ENCODE measurements at regions not wholly inside any gene's neighbourhood (a gene's known extent, or its start where the extent isn't known, plus 50 kb on each side); places are given as distances from the start of the nearest gene placed in this dataset.
A peak's percentile ranks its signal among the peaks of the same experiment; 100 is the strongest.

DNA sequence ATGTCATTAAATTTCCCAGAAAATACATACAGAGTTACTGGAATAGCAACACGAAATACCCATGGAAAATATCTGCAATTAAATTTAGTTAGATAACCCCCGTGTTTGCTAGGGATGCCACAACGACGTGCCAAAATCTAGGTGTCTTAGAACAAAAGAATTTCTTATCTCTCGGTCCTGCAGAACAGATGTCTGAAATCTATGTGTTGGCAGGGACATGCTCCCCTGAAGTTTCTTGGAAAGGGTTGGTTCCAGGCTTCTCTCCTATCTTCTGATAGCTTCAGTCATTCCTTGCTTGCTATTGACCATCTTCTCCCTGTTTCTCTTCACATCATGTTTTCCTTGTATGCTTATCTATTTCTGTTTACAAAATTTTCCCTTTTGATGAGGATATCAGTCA is 1067.0 kb downstream of the CDH18 start:
- H3K36me3 ChIP-seq (ENCODE audit: control insufficient read depth, insufficient read depth, low read length): no peaks in the 10 kb centered on the region
- no peak overlapping the region for H2AFZ ChIP-seq
- H3K27ac ChIP-seq: no peak overlapping the region
- TF ChIP-seq, protein P1, sequence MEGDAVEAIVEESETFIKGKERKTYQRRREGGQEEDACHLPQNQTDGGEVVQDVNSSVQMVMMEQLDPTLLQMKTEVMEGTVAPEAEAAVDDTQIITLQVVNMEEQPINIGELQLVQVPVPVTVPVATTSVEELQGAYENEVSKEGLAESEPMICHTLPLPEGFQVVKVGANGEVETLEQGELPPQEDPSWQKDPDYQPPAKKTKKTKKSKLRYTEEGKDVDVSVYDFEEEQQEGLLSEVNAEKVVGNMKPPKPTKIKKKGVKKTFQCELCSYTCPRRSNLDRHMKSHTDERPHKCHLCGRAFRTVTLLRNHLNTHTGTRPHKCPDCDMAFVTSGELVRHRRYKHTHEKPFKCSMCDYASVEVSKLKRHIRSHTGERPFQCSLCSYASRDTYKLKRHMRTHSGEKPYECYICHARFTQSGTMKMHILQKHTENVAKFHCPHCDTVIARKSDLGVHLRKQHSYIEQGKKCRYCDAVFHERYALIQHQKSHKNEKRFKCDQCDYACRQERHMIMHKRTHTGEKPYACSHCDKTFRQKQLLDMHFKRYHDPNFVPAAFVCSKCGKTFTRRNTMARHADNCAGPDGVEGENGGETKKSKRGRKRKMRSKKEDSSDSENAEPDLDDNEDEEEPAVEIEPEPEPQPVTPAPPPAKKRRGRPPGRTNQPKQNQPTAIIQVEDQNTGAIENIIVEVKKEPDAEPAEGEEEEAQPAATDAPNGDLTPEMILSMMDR (IDR thresholded peaks at IDR 0.05): no peak
- no peak overlapping the region for H3K4me2 ChIP-seq (ENCODE audit: low read length)
- H3K27me3 ChIP-seq (ENCODE audit: control insufficient read depth, insufficient read depth, low read length): no peaks in the 10 kb centered on the region
- no peak overlapping the region for H3K4me3 ChIP-seq (ENCODE audit: low read depth, low read length)
- H3K4me1 ChIP-seq: no peaks in the 10 kb centered on the region
- no peaks in the 10 kb centered on the region for H3K79me2 ChIP-seq
- no peak overlapping the region for H3K9ac ChIP-seq
- no peaks in the 10 kb centered on the region for H3K9me3 ChIP-seq (ENCODE audit: control insufficient read depth, low read length)

DNA sequence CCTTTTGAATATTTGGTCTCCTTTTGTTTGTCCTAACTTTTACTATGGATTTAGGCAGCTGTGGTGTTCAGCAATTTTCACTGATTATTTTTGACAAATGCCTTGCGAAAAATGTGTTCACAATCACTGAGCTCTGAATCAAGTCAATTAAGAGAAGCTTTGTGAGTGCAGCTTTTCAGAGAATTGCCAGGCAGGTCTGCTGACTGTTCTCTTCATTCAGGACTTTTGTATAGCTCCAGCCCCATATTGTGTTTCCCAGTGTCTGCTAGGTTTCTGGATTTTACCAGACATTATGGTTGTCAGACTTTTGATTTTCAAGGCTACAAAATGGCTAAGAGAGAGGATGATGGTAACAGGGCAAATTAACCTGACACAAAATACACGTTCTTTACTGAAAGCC is 1055.9 kb downstream of the CDH18 start:
- H3K27me3 ChIP-seq (ENCODE audit: control insufficient read depth, insufficient read depth, low read length): no peaks in the 10 kb centered on the region
- TF ChIP-seq, protein P1 (IDR thresholded peaks at IDR 0.05): no peak
- H3K4me1 ChIP-seq: no peaks in the 10 kb centered on the region
- no peaks in the 10 kb centered on the region for H3K36me3 ChIP-seq (ENCODE audit: control insufficient read depth, insufficient read depth, low read length)
- no peak overlapping the region for H3K4me3 ChIP-seq (ENCODE audit: low read depth, low read length)
- no peak overlapping the region for H3K27ac ChIP-seq
- no peaks in the 10 kb centered on the region for H3K79me2 ChIP-seq
- H3K9me3 ChIP-seq (ENCODE audit: control insufficient read depth, low read length): no peaks in the 10 kb centered on the region
- H3K4me2 ChIP-seq (ENCODE audit: low read length): no peak overlapping the region
- no peak overlapping the region for H2AFZ ChIP-seq
- no peak overlapping the region for H3K9ac ChIP-seq

DNA sequence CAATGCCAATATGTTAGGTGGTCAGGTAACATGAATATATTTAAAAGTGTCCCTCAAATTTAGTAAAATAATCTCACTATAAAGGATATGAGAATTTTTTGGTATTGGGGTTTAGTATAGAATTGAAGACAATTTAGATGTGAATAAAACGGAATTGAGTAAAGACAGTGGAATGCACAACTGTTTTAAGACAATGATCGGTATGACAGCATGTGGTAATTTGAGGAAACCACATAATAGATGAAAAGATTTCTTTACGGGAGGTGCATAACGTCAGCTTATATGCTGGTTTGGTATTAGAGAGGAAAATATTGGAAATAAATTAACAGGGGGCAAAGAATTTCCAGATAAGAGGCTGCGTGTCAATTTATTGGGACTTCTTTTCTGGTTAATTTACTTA is 1043.2 kb downstream of the CDH18 start:
- no peaks in the 10 kb centered on the region for H3K36me3 ChIP-seq (ENCODE audit: control insufficient read depth, insufficient read depth, low read length)
- TF ChIP-seq, protein P1 (IDR thresholded peaks at IDR 0.05): no peak
- no peak overlapping the region for H3K4me2 ChIP-seq (ENCODE audit: low read length)
- no peaks in the 10 kb centered on the region for H3K79me2 ChIP-seq
- H3K9me3 ChIP-seq (ENCODE audit: control insufficient read depth, low read length): no peaks in the 10 kb centered on the region
- no peak overlapping the region for H3K9ac ChIP-seq
- H2AFZ ChIP-seq: no peak overlapping the region
- no peak overlapping the region for H3K4me3 ChIP-seq (ENCODE audit: low read depth, low read length)
- no peaks in the 10 kb centered on the region for H3K4me1 ChIP-seq
- H3K27me3 ChIP-seq (ENCODE audit: control insufficient read depth, insufficient read depth, low read length): no peaks in the 10 kb centered on the region
- H3K27ac ChIP-seq: no peak overlapping the region

DNA sequence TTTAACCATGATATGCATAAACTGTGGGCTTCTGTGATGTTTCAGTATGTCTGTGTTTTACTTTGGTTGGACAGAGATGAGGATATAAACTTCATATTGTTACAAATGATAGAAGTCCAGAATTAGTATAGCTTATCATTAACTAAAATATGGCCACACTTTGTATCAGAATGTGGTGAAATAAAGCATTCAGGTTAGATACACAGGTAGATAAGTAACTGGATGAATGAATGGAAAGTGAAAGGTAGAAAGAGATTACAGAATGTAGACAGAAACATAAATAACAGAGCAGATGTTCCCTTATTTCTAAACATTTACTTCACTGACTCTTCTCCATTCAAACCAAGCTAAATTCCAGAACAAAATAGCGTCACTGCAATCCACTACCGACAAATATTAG is 1033.8 kb downstream of the CDH18 start:
- no peak overlapping the region for H3K9ac ChIP-seq
- no peak overlapping the region for H3K4me3 ChIP-seq (ENCODE audit: low read depth, low read length)
- no peaks in the 10 kb centered on the region for H3K79me2 ChIP-seq
- no peak overlapping the region for H3K27ac ChIP-seq
- no peaks in the 10 kb centered on the region for H3K36me3 ChIP-seq (ENCODE audit: control insufficient read depth, insufficient read depth, low read length)
- no peak overlapping the region for H3K4me2 ChIP-seq (ENCODE audit: low read length)
- TF ChIP-seq, protein P1 (IDR thresholded peaks at IDR 0.05): no peak
- no peaks in the 10 kb centered on the region for H3K4me1 ChIP-seq
- H2AFZ ChIP-seq: no peak overlapping the region
- no peaks in the 10 kb centered on the region for H3K27me3 ChIP-seq (ENCODE audit: control insufficient read depth, insufficient read depth, low read length)
- no peaks in the 10 kb centered on the region for H3K9me3 ChIP-seq (ENCODE audit: control insufficient read depth, low read length)

DNA sequence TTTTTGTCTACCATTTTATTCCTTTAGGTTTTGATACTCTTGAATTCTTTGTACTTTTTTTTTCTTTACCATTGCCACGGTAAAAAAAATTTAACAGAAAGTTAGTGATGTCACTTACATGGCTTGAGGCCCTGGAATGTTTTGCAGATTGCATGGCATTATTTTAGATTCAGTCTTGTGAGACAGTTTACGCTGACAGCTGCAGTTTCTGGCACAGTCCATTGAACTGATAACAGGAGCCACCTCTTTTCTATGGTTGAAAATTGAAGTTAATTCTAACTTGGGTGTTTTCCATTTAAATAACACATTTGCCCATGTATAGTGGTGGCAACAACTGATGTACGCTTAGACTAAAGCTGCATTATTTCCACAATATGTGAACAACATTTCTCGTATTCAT is 1028.5 kb downstream of the CDH18 start:
- Histone ChIP-seq H3K36me3 (ENCODE audit: control insufficient read depth, insufficient read depth, low read length) (no peaks in the 10 kb centered on the region), H3K9ac (no peak overlapping the region), H2AFZ (no peak overlapping the region), H3K27me3 (ENCODE audit: control insufficient read depth, insufficient read depth, low read length) (no peaks in the 10 kb centered on the region), H3K4me3 (ENCODE audit: low read depth, low read length) (no peak overlapping the region), H3K79me2 (no peaks in the 10 kb centered on the region), H3K9me3 (ENCODE audit: control insufficient read depth, low read length) (no peaks in the 10 kb centered on the region), H3K27ac (no peak overlapping the region), H3K4me1 (no peaks in the 10 kb centered on the region), H3K4me2 (ENCODE audit: low read length) (peak overlapping the region; percentile 11)
- TF ChIP-seq, protein P1 (IDR thresholded peaks at IDR 0.05): no peak
